HEK293T (cell line): ENCODE measurements at regions not wholly inside any gene's neighbourhood (a gene's known extent, or its start where the extent isn't known, plus 50 kb on each side); places are given as distances from the start of the nearest gene placed in this dataset.

Experiments
- CTBP1 ChIP-seq: fragments of 450-650 bp; IDR thresholded peaks from 2 replicates; pipeline ENCODE4 v1.6.1; 2016; ENCODE audit warnings: borderline replicate concordance
- ELF4 ChIP-seq: fragments of 450-650 bp; IDR thresholded peaks from 2 replicates; pipeline ENCODE4 v1.6.1; 2017; ENCODE audit warnings: antibody characterized with exemption
- FOXA1 ChIP-seq: fragments of 450-650 bp; IDR thresholded peaks from 2 replicates; pipeline ENCODE4 v1.6.1; 2016; ENCODE audit warnings: mild to moderate bottlenecking
- FOXK2 ChIP-seq: fragments of 450-650 bp; IDR thresholded peaks from 2 replicates; pipeline ENCODE4 v1.6.1; 2016; ENCODE audit warnings: mild to moderate bottlenecking
- FOXM1 ChIP-seq: fragments of 450-650 bp; IDR thresholded peaks from 2 replicates; pipeline ENCODE4 v1.6.1; 2017; ENCODE audit warnings: mild to moderate bottlenecking, borderline replicate concordance
- NFRKB ChIP-seq: fragments of 450-650 bp; IDR thresholded peaks from 2 replicates; pipeline ENCODE4 v1.6.1; 2016; ENCODE audit warnings: mild to moderate bottlenecking, moderate library complexity
- SUZ12 ChIP-seq: fragments of 450-650 bp; IDR thresholded peaks from 2 replicates; pipeline ENCODE4 v1.6.1; 2016; ENCODE audit warnings: mild to moderate bottlenecking

GRCh38 chr1:87599569-87599968, 270.9 kb downstream of the LMO4 start:
- no peak for TF ChIP-seq ELF4
- TF ChIP-seq FOXA1 = no peak
- no peak for TF ChIP-seq FOXK2
- TF ChIP-seq FOXM1 = no peak
- TF ChIP-seq SUZ12 = no peak
- TF ChIP-seq CTBP1 = no peak
- TF ChIP-seq NFRKB = no peak
